Loucy (cell line): ENCODE measurements at regions not wholly inside any gene's neighbourhood (a gene's known extent, or its start where the extent isn't known, plus 50 kb on each side); places are given as distances from the start of the nearest gene placed in this dataset.

Source experiments
- H2AFZ ChIP-seq: fragments of 200-600 bp; sonication (generic); 2 replicates; pipeline ENCODE4 v1.6.0; 2016; ENCODE audit warnings: antibody characterized with exemption, mild to moderate bottlenecking, low read length, moderate library complexity
- H3F3A ChIP-seq: fragments of 200-600 bp; 2 replicates; pipeline ENCODE4 v1.6.0; 2016; ENCODE audit warnings: antibody characterized with exemption, low read depth, mild to moderate bottlenecking
- H3K27me3 ChIP-seq: fragments of 200-600 bp; sonication (generic); 2 replicates; pipeline ENCODE4 v1.6.1; 2014; ENCODE audit warnings: low read length, mild to moderate bottlenecking; ENCODE audit not compliant: insufficient read depth, poor library complexity, severe bottlenecking
- H3K36me3 ChIP-seq: fragments of 200-600 bp; sonication (generic); 2 replicates; pipeline ENCODE4 v1.6.1; 2016; ENCODE audit warnings: low read length; ENCODE audit not compliant: insufficient read depth
- H3K4me1 ChIP-seq: fragments of 200-600 bp; sonication (generic); 2 replicates; pipeline ENCODE4 v1.5.1; 2014; ENCODE audit warnings: low read length, mild to moderate bottlenecking; ENCODE audit not compliant: insufficient read depth, poor library complexity, severe bottlenecking
- H3K4me2 ChIP-seq: fragments of 200-600 bp; sonication (generic); 2 replicates; pipeline ENCODE4 v1.6.0; 2014; ENCODE audit warnings: antibody characterized with exemption, low read length, low read depth, mild to moderate bottlenecking; ENCODE audit not compliant: poor library complexity, severe bottlenecking
- H3K4me3 ChIP-seq: fragments of 200-600 bp; sonication (generic); 2 replicates; pipeline ENCODE4 v1.5.1; 2014; ENCODE audit warnings: low read length, mild to moderate bottlenecking, mixed read lengths; ENCODE audit not compliant: poor library complexity, severe bottlenecking
- H3K79me2 ChIP-seq: fragments of 200-600 bp; sonication (generic); 2 replicates; pipeline ENCODE4 v1.6.1; 2014; ENCODE audit warnings: low read length; ENCODE audit not compliant: insufficient read depth
- H3K9ac ChIP-seq: fragments of 200-600 bp; sonication (generic); 2 replicates; pipeline ENCODE4 v1.6.0; 2014; ENCODE audit warnings: mild to moderate bottlenecking, low read depth, low read length, moderate library complexity; ENCODE audit not compliant: poor library complexity, severe bottlenecking
- H3K9me2 ChIP-seq: fragments of 200-600 bp; sonication (generic); replicated peaks from 2 replicates; pipeline ENCODE4 v1.6.1; 2016; ENCODE audit warnings: low read depth, low read length, mixed read lengths
- H3K9me3 ChIP-seq: fragments of 200-600 bp; sonication (generic); 2 replicates; pipeline ENCODE4 v1.6.1; 2014; ENCODE audit warnings: mild to moderate bottlenecking, antibody characterized with exemption, low read length, low read depth; ENCODE audit not compliant: insufficient read depth
- H4K20me1 ChIP-seq: fragments of 200-600 bp; sonication (generic); 2 replicates; pipeline ENCODE4 v1.6.0; 2014; ENCODE audit warnings: antibody characterized with exemption, low read length, mild to moderate bottlenecking; ENCODE audit not compliant: insufficient read depth, poor library complexity, severe bottlenecking
- CTCF ChIP-seq: fragments of 200-600 bp; sonication (generic); conservative IDR thresholded peaks from 2 replicates; pipeline ENCODE4 v1.5.1; 2014; ENCODE audit warnings: mild to moderate bottlenecking, antibody characterized with exemption, low read length
- EZH2phosphoT487 ChIP-seq: fragments of 200-600 bp; IDR thresholded peaks from 2 replicates; pipeline ENCODE4 v1.6.1; 2018; ENCODE audit warnings: antibody characterized with exemption, mild to moderate bottlenecking, moderate library complexity, borderline replicate concordance

DNA sequence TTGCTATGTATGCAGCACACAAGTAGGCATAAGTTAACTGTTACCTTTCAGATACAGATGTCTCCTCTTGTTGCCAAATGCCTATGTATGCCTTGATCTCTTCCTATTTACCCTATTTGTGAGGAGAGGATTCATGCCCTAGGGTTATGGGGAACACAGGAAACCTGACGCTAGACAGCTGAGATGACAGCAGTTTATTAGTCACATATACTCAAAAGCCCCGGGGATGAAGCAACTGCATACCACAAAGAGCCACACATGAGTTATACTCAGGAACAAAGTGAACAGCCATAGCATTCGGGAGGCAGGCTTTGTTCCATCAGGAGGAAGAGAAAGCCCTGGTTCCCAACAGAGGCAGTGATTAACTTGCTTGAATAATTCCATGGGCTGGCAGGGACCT lies 1011.7 kb upstream of the PCDH7 start:
- no peak overlapping the region for H3K4me3 ChIP-seq
- no peaks in the 10 kb centered on the region for H3F3A ChIP-seq
- no peaks in the 10 kb centered on the region for H3K4me1 ChIP-seq
- no peak overlapping the region for H2AFZ ChIP-seq
- H3K79me2 ChIP-seq: no peaks in the 10 kb centered on the region
- H3K27me3 ChIP-seq: no peaks in the 10 kb centered on the region
- no peaks in the 10 kb centered on the region for H4K20me1 ChIP-seq
- H3K36me3 ChIP-seq: no peaks in the 10 kb centered on the region
- TF ChIP-seq CTCF: no peak
- TF ChIP-seq EZH2phosphoT487: no peak
- no peak overlapping the region for H3K9ac ChIP-seq
- H3K9me3 ChIP-seq: no peaks in the 10 kb centered on the region
- H3K9me2 ChIP-seq: no peaks in the 10 kb centered on the region
- no peak overlapping the region for H3K4me2 ChIP-seq

GRCh38 chr4:29710519-29710918 lies 1009.6 kb upstream of the PCDH7 start:
- no peaks in the 10 kb centered on the region for H3K36me3 ChIP-seq
- H3F3A ChIP-seq: no peaks in the 10 kb centered on the region
- H3K9me2 ChIP-seq: no peaks in the 10 kb centered on the region
- no peaks in the 10 kb centered on the region for H3K79me2 ChIP-seq
- H3K4me2 ChIP-seq: no peak overlapping the region
- H4K20me1 ChIP-seq: no peaks in the 10 kb centered on the region
- H3K9me3 ChIP-seq: no peaks in the 10 kb centered on the region
- no peak overlapping the region for H3K4me3 ChIP-seq
- TF ChIP-seq EZH2phosphoT487: no peak
- TF ChIP-seq CTCF: no peak
- no peak overlapping the region for H3K9ac ChIP-seq
- no peak overlapping the region for H2AFZ ChIP-seq
- no peaks in the 10 kb centered on the region for H3K27me3 ChIP-seq
- no peaks in the 10 kb centered on the region for H3K4me1 ChIP-seq

- H2AFZ ChIP-seq: no peak overlapping the region
- no peaks in the 10 kb centered on the region for H3K79me2 ChIP-seq
- no peaks in the 10 kb centered on the region for H3K4me1 ChIP-seq
- no peaks in the 10 kb centered on the region for H3K9me3 ChIP-seq
- H3K9ac ChIP-seq: no peak overlapping the region
- H3F3A ChIP-seq: no peaks in the 10 kb centered on the region
- no peak for TF ChIP-seq EZH2phosphoT487
- no peak for TF ChIP-seq CTCF
- H3K36me3 ChIP-seq: no peaks in the 10 kb centered on the region
- H3K4me2 ChIP-seq: no peak overlapping the region
- H4K20me1 ChIP-seq: no peaks in the 10 kb centered on the region
- no peaks in the 10 kb centered on the region for H3K9me2 ChIP-seq
- H3K27me3 ChIP-seq: no peaks in the 10 kb centered on the region
- H3K4me3 ChIP-seq: no peak overlapping the region
Measured at GRCh38 chr4:29711226-29711625, 1008.9 kb upstream of the PCDH7 start.
